Fibroblast of skin of right biceps (primary cell): ENCODE measurements at regions not wholly inside any gene's neighbourhood (a gene's known extent, or its start where the extent isn't known, plus 50 kb on each side); places are given as distances from the start of the nearest gene placed in this dataset.

ENCODE experiments used
- DNase-seq: peaks from one replicate; pipeline ENCODE4 v3.0.0-alpha.2; 2013

- peak; percentile 57 for DNase-seq
These were observed 480.4 kb upstream of the USP24 start for GRCh38 chr1:55695552-55695951.

GRCh38 chr1:55695151-55695550 lies 480.0 kb upstream of the USP24 start:
- peak; percentile 68 for DNase-seq

- no peak for DNase-seq
These were observed 479.2 kb upstream of the USP24 start for GRCh38 chr1:55694310-55694801.

GRCh38 chr1:55692726-55693125 lies 477.6 kb upstream of the USP24 start:
- DNase-seq: no peak

GRCh38 chr1:55690366-55690765 lies 475.2 kb upstream of the USP24 start:
- DNase-seq: no peak

- no peak for DNase-seq
These were observed 474.6 kb upstream of the USP24 start for GRCh38 chr1:55689800-55690199.

GRCh38 chr1:55685560-55685959 lies 470.4 kb upstream of the USP24 start:
- peak; percentile 54 for DNase-seq

- no peak for DNase-seq
These were observed 469.0 kb upstream of the USP24 start for GRCh38 chr1:55684131-55684650.

GRCh38 chr1:55682198-55682597 lies 467.0 kb upstream of the USP24 start:
- no peak for DNase-seq

GRCh38 chr1:55679971-55680370 lies 464.8 kb upstream of the USP24 start:
- peak; percentile 89 for DNase-seq

- DNase-seq: no peak
These were observed 458.3 kb upstream of the USP24 start for GRCh38 chr1:55673416-55673815.

GRCh38 chr1:55670331-55671082 lies 455.3 kb upstream of the USP24 start:
- peak; percentile 31 for DNase-seq

- peak; percentile 24 for DNase-seq
These were observed 454.1 kb upstream of the USP24 start for GRCh38 chr1:55669293-55669692.

- DNase-seq: no peak
These were observed 447.7 kb upstream of the USP24 start for GRCh38 chr1:55662875-55663274.

GRCh38 chr1:55658917-55659316 lies 443.8 kb upstream of the USP24 start:
- DNase-seq: no peak

- no peak for DNase-seq
These were observed 439.6 kb upstream of the USP24 start for GRCh38 chr1:55654750-55655149.

GRCh38 chr1:55654171-55654570 lies 439.0 kb upstream of the USP24 start:
- DNase-seq: no peak

GRCh38 chr1:55650444-55650843 lies 435.3 kb upstream of the USP24 start:
- DNase-seq: no peak

- no peak for DNase-seq
These were observed 431.0 kb upstream of the USP24 start for GRCh38 chr1:55646181-55646580.

GRCh38 chr1:55645270-55645669 lies 430.1 kb upstream of the USP24 start:
- DNase-seq: no peak

- DNase-seq: no peak
These were observed 426.8 kb upstream of the USP24 start for GRCh38 chr1:55641947-55642346.

GRCh38 chr1:55640708-55641473 lies 425.7 kb upstream of the USP24 start:
- DNase-seq: peak; percentile 70

- no peak for DNase-seq
These were observed 424.4 kb upstream of the USP24 start for GRCh38 chr1:55639526-55639925.

- no peak for DNase-seq
These were observed 423.9 kb upstream of the USP24 start for GRCh38 chr1:55639051-55639450.
